H1 (cell line): ENCODE measurements at regions not wholly inside any gene's neighbourhood (a gene's known extent, or its start where the extent isn't known, plus 50 kb on each side); places are given as distances from the start of the nearest gene placed in this dataset.

Experiments
- CHD1 ChIP-seq: IDR thresholded peaks from 2 replicates; pipeline ENCODE4 v1.6.1; 2012; ENCODE audit warnings: low read depth, low read length, improper control_type of control experiment
- GTF2F1 ChIP-seq: IDR thresholded peaks from 2 replicates; pipeline ENCODE4 v1.6.1; 2012; ENCODE audit warnings: low read depth, low read length, improper control_type of control experiment, borderline replicate concordance
- JUN ChIP-seq: IDR thresholded peaks from 2 replicates; pipeline ENCODE4 v1.6.1; 2011; ENCODE audit warnings: low read depth, mild to moderate bottlenecking, improper control_type of control experiment, low read length
- MAX ChIP-seq: IDR thresholded peaks from 2 replicates; pipeline ENCODE4 v1.6.1; 2012; ENCODE audit warnings: inconsistent platforms
- TBP ChIP-seq: IDR thresholded peaks from 2 replicates; pipeline ENCODE4 v1.6.1; 2011; ENCODE audit warnings: low read depth, low read length, improper control_type of control experiment

- TF ChIP-seq JUN (no peak), CHD1 (no peak), GTF2F1 (no peak), MAX (no peak), TBP (no peak)
Measured at GRCh38 chr19:5393088-5393487, 52.5 kb upstream of the PTPRS start (continued).
